ENCODE measurements at regions not wholly inside any gene's neighbourhood (a gene's known extent, or its start where the extent isn't known, plus 50 kb on each side); places are given as distances from the start of the nearest gene placed in this dataset.

- no peak for DNase-seq (ENCODE audit: low spot score)
- no peak for TF ChIP-seq CTCF (IDR thresholded peaks at IDR 0.05; ENCODE audit: extremely low read depth, insufficient read depth, missing control alignments)
- in situ Hi-C loops (cut with MboI; ENCODE audit: low pct_unique_long_range_greater_than_20kb, low sequenced_read_pairs, unreplicated experiment), result no loop called here
These were observed 505.2 kb downstream of the ZNF674 start for GRCh38 chrX:46040001-46040400.

GRCh38 chrX:46039526-46039925, 505.7 kb downstream of the ZNF674 start:
- in situ Hi-C loops (cut with MboI; ENCODE audit: low pct_unique_long_range_greater_than_20kb, low sequenced_read_pairs, unreplicated experiment), result no loop called here
- no peak for TF ChIP-seq CTCF (IDR thresholded peaks at IDR 0.05; ENCODE audit: extremely low read depth, insufficient read depth, missing control alignments)
- no peak for DNase-seq (ENCODE audit: low spot score)

GRCh38 chrX:46036508-46036907, 508.7 kb downstream of the ZNF674 start:
- in situ Hi-C loops (cut with MboI; ENCODE audit: low pct_unique_long_range_greater_than_20kb, low sequenced_read_pairs, unreplicated experiment), result no loop called here
- TF ChIP-seq CTCF (IDR thresholded peaks at IDR 0.05; ENCODE audit: extremely low read depth, insufficient read depth, missing control alignments), result no peak

GRCh38 chrX:46034868-46035267, 510.4 kb downstream of the ZNF674 start:
- DNase-seq (ENCODE audit: low spot score), result no peak
- in situ Hi-C loops (cut with MboI; ENCODE audit: low pct_unique_long_range_greater_than_20kb, low sequenced_read_pairs, unreplicated experiment), result no loop called here
- no peak for TF ChIP-seq CTCF (IDR thresholded peaks at IDR 0.05; ENCODE audit: extremely low read depth, insufficient read depth, missing control alignments)

More at GRCh38 chrX:46036508-46036907, 508.7 kb downstream of the ZNF674 start:
- DNase-seq (ENCODE audit: low spot score), result no peak

GRCh38 chrX:46029777-46030176, 515.4 kb downstream of the ZNF674 start:
- DNase-seq (ENCODE audit: low spot score), result no peak
- no peak for TF ChIP-seq CTCF (IDR thresholded peaks at IDR 0.05; ENCODE audit: extremely low read depth, insufficient read depth, missing control alignments)
- in situ Hi-C loops (cut with MboI; ENCODE audit: low pct_unique_long_range_greater_than_20kb, low sequenced_read_pairs, unreplicated experiment), result no loop called here

GRCh38 chrX:46016296-46016695, 528.9 kb downstream of the ZNF674 start:
- no peak for TF ChIP-seq CTCF (IDR thresholded peaks at IDR 0.05; ENCODE audit: extremely low read depth, insufficient read depth, missing control alignments)
- DNase-seq (ENCODE audit: low spot score), result no peak
- in situ Hi-C loops (cut with MboI; ENCODE audit: low pct_unique_long_range_greater_than_20kb, low sequenced_read_pairs, unreplicated experiment), result no loop called here

GRCh38 chrX:46015653-46016052, 529.6 kb downstream of the ZNF674 start:
- no peak for DNase-seq (ENCODE audit: low spot score)
- no peak for TF ChIP-seq CTCF (IDR thresholded peaks at IDR 0.05; ENCODE audit: extremely low read depth, insufficient read depth, missing control alignments)
- in situ Hi-C loops (cut with MboI; ENCODE audit: low pct_unique_long_range_greater_than_20kb, low sequenced_read_pairs, unreplicated experiment), result no loop called here
